NCI-H2107 treated with DMSO at 0.1 percent for 48 hours (cell line): ENCODE measurements at regions not wholly inside any gene's neighbourhood (a gene's known extent, or its start where the extent isn't known, plus 50 kb on each side); places are given as distances from the start of the nearest gene placed in this dataset.
"Not testable (repeated sequence)": the region's sequence is repeated elsewhere in the genome, so short reads cannot be mapped to it uniquely, and the experiment has no call there.

ENCODE experiments used
- DNase-seq: peaks from one replicate; lab custom pipeline; 2025; ENCODE audit not compliant: unreplicated experiment; lab: John Stamatoyannopoulos, UW

DNA sequence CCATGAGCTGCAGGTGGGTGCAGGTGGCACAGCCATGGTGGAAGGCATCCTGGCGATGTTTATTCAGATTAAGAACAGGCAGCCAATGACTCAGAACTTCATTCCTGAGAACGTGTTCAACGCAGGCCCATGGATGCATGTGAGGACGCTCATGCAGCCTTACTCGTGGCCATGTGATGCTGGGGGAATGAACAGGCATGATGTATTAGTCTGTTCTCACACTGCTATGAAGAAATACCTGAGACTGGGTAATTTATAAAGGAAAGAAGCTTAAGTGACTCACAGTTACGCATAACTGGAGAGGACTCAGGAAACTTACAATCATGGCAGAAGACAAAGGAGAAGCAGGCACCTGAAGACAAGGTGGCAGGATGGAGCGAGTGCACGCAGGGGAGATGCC, 146.6 kb downstream of the RNASET2 start:
- DNase-seq: no peak

DNA sequence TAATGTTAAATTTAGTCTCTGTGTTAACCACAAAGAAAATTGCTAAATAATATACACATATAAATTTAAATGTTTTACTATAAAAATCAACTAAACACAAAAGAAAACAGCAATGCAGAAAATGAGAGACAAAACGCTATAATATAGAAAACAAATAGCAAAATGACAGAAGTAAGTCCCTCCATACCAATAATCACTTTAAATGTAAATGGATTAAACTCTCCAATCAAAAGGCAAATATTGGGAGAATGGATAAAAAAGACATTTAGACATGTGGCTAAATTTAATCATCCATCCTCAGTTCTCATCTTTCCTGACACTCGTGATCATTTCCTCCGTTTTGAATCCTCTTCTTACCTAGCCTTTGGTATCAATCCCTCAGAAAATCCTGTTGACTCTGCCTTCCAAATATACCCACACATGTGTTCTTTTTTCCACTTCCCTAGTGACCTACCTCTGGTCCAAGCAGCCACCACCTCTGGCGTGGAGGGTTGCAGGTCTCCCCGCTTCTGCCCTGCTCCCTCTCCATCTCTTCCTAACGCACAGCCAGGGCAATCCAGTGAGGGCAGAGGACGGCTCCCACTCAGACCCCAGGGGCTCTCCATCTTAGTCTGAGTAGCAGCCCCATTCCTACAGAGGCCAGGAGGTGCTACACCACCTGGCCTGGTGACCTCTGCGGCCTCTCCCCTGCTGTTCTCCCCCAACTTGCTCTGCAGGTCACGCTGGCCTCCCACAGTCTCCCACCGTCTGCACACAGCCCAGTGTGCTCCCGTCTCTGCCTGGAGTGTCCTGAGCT, 149.2 kb downstream of the RNASET2 start:
- DNase-seq: no peak

DNA sequence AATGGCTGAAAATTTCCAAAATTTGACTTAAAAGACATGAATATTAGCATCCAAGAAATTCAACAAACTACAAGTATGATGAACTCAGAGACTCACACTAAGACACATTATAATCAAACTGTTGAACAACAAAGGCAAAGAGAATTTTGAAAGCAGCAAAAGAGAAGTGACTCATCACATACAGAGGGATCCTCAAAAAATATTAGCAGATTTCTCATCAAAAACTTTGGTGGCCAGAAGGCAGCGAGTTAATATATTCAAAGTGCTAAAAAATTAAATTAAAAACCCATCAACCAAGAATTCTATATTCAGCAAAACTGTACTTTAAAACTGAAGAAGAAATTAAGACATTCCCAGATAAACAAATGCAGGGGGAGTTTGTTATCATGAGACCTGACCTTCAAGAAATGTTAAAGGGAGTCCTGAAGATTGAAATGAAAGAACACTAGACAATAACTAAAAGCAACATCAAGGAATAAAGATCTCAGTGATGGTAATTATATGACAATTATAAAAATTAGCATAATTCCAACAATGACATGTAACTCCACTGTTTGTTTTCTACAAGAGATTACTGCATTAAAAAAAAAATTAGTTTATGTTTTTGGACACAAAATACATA, 150.0 kb downstream of the RNASET2 start:
- DNase-seq: no peak

DNA sequence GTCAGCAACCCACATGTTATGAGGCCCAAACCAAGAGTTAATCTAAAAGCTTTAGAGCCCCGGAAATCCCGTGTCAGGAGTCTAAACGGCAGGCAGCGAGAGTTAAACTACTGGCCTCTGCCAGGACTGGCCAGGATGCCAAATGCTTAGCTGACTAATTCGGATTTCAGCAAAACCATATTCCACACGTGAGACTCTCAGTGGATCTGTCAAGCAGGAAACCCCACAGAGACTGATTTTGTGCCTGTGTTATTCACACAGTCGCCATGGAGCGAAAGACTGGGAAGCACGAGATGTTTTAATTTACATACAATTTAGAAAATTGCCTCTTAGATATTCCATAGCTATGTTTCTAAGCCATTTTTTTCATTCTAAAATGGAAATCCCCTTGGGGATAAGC, 152.9 kb downstream of the RNASET2 start:
- DNase-seq: no peak

DNA sequence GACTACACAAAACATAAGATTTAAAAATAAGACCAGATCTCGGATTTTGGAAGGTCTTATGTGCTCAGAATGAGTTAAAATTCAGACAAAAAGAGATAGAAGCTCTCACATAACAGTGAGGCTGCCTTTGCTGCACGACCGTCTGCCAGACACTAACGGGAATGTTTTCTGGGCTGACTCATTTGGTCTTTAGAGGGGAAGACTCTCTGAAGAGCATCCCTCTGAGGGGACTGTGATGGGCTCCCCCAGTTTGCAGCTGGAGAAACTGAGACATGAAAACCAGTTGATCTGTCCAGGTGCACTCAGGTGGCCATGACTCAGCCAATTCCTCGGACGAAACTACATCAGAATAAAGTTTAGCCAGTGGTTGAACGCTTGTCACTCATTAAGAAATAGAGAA, 153.9 kb downstream of the RNASET2 start:
- no peak for DNase-seq

DNA sequence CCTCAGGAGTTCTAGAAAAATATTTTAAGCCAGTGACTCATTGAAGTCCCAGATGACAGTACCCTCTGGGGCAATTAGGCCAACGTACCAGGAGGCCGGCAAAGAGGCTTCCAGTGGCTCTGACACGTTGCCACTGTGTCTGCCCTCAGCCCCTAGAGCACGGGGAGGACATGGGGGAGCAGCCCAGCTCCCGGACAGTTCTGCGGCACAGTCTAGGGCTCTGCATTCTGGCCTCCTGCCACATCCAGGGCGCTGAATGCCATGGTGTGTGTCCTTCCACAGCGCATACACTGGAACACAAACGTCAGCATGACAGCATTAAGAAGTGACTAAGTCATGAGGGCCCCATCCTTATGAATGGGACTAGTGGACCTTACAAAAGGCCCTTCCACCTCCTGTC, 156.2 kb downstream of the RNASET2 start:
- no peak for DNase-seq

DNA sequence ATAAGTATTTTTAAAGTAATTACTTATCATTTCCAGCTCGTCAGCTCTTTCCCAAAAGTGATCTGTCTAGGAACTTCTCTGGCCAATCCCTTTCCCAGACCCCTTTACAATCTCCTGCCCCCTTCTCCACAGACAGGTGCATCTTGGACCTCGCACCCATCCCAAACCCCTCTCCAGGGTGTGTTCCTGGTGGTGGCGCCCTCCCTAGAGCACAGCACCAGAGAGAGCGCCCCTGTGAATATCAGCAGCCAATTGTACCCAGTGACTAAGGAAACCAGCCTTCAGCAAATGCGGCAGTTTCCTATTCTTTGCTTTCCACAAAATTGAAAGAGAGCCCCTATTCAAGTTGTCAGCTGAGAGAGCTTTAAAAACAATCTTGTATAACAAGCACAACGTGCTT, 157.7 kb downstream of the RNASET2 start:
- no peak for DNase-seq

DNA sequence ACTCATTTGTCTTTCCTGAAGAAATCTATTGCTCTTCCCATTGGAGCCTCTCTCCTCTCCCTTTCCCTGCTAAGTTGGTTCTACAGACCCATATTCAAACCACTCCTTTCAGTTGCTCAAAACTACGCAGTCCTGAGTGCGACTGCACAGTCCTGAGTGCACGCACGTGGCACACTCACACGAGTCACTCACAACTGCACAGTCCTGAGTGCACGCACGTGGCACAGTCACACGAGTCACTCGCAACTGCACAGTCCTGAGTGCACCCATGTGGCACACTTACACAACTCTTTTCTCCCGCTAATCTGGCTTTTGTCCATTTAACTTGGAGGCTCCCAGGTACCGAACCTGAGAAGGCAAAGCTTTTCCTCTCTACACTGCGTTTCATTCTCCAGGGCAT, 159.7 kb downstream of the RNASET2 start:
- no peak for DNase-seq

DNA sequence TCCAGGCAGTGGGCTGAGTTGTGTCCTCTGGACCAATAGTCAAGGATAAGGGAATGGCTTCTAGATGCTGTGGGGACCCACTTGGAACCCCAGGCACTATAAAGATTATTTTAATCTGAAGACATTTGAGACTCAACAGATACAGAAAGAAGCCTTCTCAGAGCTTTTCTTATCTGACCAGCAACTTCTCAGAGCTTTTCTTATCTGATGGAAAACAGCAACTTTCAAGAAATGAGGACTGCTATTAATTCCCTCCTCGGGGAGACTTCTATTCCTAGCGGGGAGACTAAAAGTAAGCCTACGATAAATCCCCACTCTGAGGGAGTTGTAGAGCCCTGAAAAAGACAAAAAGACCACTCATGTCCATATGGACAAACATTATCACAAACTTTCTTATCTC, 160.5 kb downstream of the RNASET2 start:
- DNase-seq: no peak

DNA sequence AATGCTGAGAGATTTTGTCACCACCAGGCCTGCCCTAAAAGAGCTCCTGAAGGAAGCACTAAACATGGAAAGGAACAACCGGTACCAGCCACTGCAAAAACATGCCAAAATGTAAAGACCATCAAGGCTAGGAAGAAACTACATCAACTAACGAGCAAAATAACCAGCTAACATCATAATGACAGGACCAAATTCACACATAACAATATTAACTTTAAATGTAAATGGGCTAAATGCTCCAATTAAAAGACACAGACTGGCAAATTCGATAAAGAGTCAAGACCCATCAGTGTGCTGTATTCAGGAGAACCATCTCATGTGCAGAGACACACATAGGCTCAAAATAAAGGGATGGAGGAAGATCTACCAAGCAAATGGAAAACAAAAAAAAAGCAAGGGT, 163.8 kb upstream of the RPS6KA2 start:
- DNase-seq: not testable (repeated sequence)

DNA sequence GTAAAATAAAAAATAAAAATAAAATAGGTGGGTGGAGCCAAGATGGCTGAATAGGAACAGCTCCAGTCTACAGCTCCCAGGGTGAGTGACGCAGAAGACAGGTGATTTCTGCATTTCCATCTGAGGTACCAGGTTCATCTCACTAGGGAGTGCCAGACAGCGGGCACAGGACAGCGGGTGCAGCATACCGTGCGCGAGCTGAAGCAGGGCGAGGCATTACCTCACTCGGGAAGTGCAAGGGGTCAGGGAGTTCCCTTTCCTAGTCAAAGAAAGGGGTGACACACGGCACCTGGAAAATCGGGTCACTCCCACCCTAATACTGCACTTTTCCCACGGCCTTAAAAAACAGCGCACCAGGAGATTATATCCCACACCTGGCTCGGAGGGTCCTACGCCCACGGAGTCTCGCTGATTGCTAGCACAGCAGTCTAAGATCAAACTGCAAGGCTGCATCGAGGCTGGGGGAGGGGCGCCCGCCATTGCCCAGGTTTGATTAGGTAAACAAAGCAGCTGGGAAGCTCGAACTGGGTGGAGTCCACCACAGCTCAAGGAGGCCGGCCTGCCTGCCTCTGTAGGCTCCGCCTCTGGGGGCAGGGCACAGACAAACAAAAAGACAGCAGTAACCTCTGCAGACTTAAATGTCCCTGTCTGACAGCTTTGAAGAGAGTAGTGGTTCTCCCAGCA, 161.9 kb upstream of the RPS6KA2 start:
- DNase-seq: not testable (repeated sequence)

DNA sequence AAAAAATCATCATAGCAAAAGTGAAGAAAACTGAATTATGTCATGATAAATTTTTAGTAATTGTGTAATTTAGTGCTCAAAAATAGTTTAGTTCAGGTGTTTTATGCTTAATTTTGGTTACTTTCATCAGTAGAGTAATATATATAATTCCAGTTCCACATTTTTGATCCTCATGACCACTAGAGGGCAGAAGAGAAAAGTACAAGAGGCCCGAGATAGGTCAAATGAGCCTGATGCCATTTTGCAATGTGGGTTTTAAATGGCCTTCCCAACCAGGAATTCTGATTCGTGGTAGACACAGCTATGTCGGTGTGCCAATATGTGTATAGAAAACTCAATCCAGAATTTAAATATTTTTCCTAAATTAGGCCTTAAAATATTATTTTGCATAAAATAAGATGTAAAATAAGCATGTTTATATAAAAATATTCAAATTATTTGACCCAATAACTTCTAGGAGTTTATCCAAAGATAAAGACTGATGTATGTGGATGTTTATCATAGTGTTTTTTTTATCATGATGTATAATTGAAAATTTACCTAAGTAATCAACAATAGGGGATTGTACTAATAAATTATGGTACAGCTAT, 159.7 kb upstream of the RPS6KA2 start:
- peak; percentile 76 for DNase-seq

DNA sequence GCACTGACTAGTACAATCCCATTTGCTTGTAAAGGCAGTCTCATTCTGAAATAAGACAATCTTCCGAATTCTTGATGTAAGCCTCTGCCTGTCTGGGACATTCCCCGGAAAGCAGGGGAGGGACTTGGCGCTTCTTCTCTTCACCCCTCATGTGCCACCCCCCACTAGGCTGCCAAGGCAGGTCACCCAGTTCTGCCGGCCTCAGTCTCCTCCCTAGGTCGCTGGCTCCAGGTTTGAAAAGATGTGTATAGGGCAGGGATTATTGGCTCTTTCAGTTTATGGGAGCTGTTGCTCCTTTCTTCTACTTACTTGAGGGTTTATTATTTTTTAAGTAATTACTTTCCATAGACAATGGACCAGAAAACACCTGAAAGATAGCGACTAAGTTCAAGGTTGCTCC, 158.1 kb upstream of the RPS6KA2 start:
- no peak for DNase-seq

DNA sequence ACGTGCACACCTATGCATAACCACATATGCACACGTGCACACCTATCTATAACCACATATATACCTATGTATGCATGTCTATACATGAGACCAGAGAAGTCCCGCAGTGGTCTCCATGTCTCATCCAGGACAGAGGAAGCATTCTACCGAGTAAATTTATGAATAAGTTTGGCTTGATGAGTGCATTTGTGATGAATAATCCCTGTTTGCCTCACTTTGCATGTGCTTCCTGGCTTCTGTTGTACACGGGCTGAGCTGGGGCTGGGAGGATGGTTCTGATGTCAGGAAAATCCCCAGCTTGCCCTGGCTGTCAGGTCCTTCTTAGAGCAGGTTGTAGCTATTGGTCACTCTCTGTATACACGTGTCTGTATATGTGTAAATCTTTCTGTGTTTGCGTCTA, 157.6 kb upstream of the RPS6KA2 start:
- no peak for DNase-seq

DNA sequence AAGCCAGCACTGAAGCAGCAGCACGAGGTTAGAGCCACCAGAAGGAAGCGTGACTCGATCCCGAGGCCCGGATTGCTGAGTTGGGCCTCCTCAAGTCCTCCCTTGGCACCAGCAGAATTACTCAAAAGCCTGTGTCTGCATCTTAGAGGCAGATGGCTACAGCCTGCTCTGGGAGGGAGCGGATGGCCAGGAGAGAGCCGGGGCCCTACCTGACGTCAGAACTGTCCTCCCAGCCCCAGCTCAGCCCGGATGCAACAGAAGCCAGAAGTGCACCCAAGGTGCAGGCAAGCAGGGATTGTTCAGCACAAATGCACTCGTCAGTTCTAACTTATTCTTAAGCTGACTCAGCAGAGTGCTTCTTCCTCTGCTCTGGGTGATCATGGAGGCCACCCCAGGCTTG, 155.5 kb upstream of the RPS6KA2 start:
- no peak for DNase-seq

DNA sequence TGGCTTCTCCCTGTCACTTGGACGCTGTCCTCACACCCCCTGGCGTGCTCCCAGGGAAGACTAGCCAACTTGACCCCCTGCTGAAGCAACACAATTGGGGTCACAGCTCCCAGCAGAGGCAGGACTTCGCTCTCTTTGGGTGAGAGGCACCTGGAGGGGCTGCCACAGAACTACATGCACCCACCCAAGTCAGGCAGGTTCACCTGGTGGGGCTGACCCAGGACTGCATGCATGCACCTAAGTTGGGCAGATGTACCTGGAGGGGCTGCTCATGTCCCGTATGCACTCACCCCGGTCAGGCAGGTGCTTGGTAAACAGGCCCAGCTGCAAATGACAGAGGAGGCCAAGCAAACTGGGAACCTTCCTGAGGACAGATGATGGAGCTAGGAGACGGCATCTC, 154.3 kb upstream of the RPS6KA2 start:
- no peak for DNase-seq

DNA sequence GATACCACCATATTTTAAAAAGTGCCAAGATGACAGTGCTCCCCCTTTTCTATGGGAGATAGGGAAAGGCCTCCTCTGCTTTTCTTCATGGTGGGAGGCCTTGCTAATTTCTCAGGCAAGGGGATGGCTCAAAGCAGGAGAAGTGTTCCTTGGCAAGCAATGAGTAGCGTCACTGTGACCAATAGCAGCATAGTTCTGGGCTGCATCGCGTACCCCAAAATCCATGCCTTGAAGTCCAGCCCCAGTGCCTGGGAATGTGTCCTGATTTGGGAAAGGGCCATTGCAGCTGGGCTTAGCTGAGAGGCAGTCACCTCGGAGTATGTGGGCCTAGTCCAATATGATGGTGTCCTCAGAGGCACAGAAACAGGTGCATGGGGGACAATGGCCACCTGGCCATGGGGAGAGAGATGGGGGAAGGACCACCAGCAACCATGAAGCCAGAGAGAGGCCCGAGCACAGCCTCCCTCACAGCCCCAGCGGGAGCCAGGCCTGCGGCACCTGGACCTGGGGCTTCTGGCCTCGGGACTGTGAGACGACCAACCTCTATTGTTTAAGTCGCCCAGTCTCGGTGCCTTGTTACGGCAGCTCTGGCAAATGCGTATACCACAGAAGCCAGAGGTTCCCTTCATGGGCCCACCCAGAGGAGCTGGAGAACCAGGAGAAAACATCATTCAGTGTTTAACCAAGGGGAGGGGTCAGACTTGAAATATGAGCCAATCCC, 153.1 kb upstream of the RPS6KA2 start:
- no peak for DNase-seq

DNA sequence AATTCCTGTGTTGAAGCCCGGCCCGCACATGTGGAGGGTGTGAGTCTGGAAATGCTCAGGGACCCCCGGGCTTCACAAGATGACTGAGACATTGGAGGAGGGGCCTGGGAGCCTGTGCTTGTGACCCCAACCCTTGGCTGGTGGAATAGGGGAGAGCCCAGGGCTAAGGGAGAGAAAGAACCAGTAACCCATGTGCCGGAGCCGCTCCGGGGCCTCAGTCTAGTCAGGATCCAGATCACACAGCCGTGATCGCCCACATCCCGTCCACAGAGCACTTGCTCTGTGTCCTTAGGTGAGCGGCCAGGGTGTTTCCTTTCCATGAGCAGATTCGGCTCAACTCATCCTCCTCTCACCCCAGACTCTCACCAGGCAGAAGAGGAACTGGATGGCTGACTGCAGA, 152.3 kb upstream of the RPS6KA2 start:
- DNase-seq: no peak

DNA sequence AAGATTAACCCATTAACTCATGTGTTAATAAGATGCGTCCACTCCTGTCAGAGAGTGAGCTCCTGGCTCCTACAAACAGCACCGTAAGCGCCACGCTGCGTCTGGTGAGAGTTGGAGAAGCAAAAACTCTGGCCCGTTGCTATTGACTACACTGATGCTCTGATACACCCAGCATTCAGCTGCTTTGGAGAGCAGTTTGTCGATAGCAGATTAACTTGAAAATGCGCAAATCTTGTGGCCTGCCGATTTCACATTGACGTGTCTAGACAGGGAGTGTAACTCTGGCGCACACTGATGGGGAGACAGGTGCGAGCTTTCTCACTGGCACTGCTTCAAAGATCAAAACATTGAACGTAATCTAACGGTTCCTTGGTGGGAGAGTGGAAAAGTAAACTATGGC, 151.7 kb upstream of the RPS6KA2 start:
- no peak for DNase-seq

DNA sequence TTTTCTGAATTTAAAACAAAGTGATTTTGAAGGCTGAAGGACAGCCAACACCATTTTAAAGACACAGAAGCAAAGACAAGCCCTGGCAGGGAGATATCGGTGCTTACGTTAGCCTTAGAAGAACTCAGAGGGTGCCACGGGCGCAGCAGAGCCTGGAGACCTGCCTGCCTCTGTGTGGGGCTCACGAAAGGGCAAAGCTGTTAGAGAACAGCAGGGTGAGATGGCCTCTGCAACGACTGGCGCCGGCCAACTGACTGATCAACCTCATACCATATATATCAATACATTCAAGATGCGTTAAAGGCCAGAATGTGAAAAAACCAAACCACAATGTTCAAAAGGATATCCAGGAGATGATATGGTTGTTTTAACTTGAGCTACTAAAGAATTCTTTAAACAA, 151.0 kb upstream of the RPS6KA2 start:
- no peak for DNase-seq

DNA sequence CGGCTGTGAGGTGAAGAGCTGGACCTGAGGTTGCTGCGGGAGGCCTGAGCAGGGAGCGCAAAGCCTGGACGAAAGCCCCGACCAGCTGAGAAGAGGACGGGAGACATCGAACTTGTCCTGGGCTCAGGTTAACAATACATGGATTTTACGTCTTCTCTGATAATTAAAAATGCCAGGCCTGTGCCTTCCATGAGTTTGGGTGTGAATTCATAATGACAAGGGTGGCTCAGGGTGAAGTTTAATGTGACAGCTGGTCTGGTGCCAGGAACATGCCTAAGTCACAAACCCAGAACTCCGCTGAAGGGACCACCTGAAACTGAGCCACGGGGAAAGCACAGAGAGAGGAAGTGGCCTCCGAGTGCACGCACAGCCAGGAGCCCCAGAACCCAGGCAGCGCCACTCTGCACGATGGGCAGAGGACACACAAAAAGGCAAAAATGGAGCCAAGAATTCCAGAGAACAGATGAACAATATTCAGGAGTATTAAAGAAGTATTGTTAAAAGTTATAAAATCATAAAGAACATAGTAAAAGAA, 150.1 kb upstream of the RPS6KA2 start:
- no peak for DNase-seq
